DMS79 (cell line): ENCODE measurements at regions not wholly inside any gene's neighbourhood (a gene's known extent, or its start where the extent isn't known, plus 50 kb on each side); places are given as distances from the start of the nearest gene placed in this dataset.
"Not testable (repeated sequence)": the region's sequence is repeated elsewhere in the genome, so short reads cannot be mapped to it uniquely, and the experiment has no call there.

Source experiments
- DNase-seq: peaks from one replicate; lab custom pipeline; 2025; lab: John Stamatoyannopoulos, UW

GRCh38 chr2:8500124-8501054 lies 181.5 kb upstream of the ID2 start:
- peak; percentile 17 for DNase-seq

- DNase-seq, result no peak
Measured at GRCh38 chr2:8501061-8501720, 180.7 kb upstream of the ID2 start.

GRCh38 chr2:8502316-8502715 lies 179.5 kb upstream of the ID2 start:
- DNase-seq, result peak; percentile 33

- DNase-seq, result no peak
Measured at GRCh38 chr2:8505311-8505920, 176.4 kb upstream of the ID2 start.

- DNase-seq, result no peak
Measured at GRCh38 chr2:8506746-8507145, 175.1 kb upstream of the ID2 start.

- DNase-seq, result no peak
Measured at GRCh38 chr2:8508766-8509165, 173.1 kb upstream of the ID2 start.

GRCh38 chr2:8509621-8510020 lies 172.2 kb upstream of the ID2 start:
- DNase-seq, result no peak

- DNase-seq, result not testable (repeated sequence)
Measured at GRCh38 chr2:8510055-8510454, 171.8 kb upstream of the ID2 start.

- peak; percentile 25 for DNase-seq
Measured at GRCh38 chr2:8510519-8510918, 171.3 kb upstream of the ID2 start.

- DNase-seq, result no peak
Measured at GRCh38 chr2:8511868-8512612, 169.8 kb upstream of the ID2 start.

GRCh38 chr2:8513601-8514273 lies 168.1 kb upstream of the ID2 start:
- no peak for DNase-seq

- DNase-seq, result no peak
Measured at GRCh38 chr2:8514274-8514662, 167.6 kb upstream of the ID2 start.

GRCh38 chr2:8514796-8515758 lies 166.8 kb upstream of the ID2 start:
- DNase-seq, result no peak

GRCh38 chr2:8515864-8516533 lies 165.9 kb upstream of the ID2 start:
- no peak for DNase-seq

GRCh38 chr2:8517850-8518498 lies 163.9 kb upstream of the ID2 start:
- no peak for DNase-seq

- DNase-seq, result no peak
Measured at GRCh38 chr2:8518979-8519668, 162.7 kb upstream of the ID2 start.

- DNase-seq, result no peak
Measured at GRCh38 chr2:8520791-8521344, 161.0 kb upstream of the ID2 start.

GRCh38 chr2:8522687-8523086 lies 159.2 kb upstream of the ID2 start:
- no peak for DNase-seq
